ENCODE measurements at regions not wholly inside any gene's neighbourhood (a gene's known extent, or its start where the extent isn't known, plus 50 kb on each side); places are given as distances from the start of the nearest gene placed in this dataset.

GRCh38 chr18:60915160-60915559, 418.1 kb upstream of the CDH20 start:
- Histone ChIP-seq H4K91ac (ENCODE audit: insufficient read depth, low read depth, low read length) (no peak overlapping the region), H3K23ac (ENCODE audit: low read depth, low read length) (no peak overlapping the region), H4K20me1 (ENCODE audit: insufficient read depth, low read length) (no peaks in the 10 kb centered on the region), H2BK5ac (ENCODE audit: low read depth, low read length, poor library complexity, severe bottlenecking) (no peak overlapping the region), H2AK5ac (ENCODE audit: low read depth, low read length) (no peak overlapping the region), H3K56ac (ENCODE audit: extremely low read depth, insufficient read depth, low read length) (no peak overlapping the region), H3K4me1 (ENCODE audit: control insufficient read depth, insufficient read depth, low read length) (no peaks in the 10 kb centered on the region), H3K14ac (replicated peaks; ENCODE audit: low read depth, low read length) (no peak overlapping the region), H2AK9ac (replicated peaks; ENCODE audit: low read depth, low read length, poor library complexity) (no peak overlapping the region), H4K5ac (ENCODE audit: low read depth, low read length) (no peak overlapping the region), H3K4me3 (ENCODE audit: insufficient read depth, low read depth, low read length) (no peak overlapping the region), H4K8ac (ENCODE audit: low read depth in 2 of 2, low read length in 2 of 2) (no peak overlapping the region), H3K4ac (ENCODE audit: low read depth, low read length) (no peak overlapping the region), H2BK120ac (ENCODE audit: low read depth, low read length) (no peak overlapping the region), H3K4me2 (ENCODE audit: low read depth, low read length) (no peak overlapping the region), H3K79me1 (ENCODE audit: low read depth in 1 of 2, low read length in 2 of 2) (no peaks in the 10 kb centered on the region), H3K9me3 (ENCODE audit: control insufficient read depth, insufficient read depth, low read length) (no peaks in the 10 kb centered on the region; the same call in 1 of the 2 replicates), H3K27me3 (ENCODE audit: control insufficient read depth, insufficient read depth, low read length) (no peaks in the 10 kb centered on the region), H3K9me1 (ENCODE audit: insufficient read depth, low read length) (no peaks in the 10 kb centered on the region), H2BK15ac (ENCODE audit: low read depth, low read length) (no peak overlapping the region), H3K9ac (ENCODE audit: low read depth, low read length) (no peak overlapping the region), H2AFZ (replicated peaks; ENCODE audit: low read length, poor library complexity) (no peak overlapping the region), H3K36me3 (ENCODE audit: control insufficient read depth, insufficient read depth, low read length) (no peaks in the 10 kb centered on the region), H3K27ac (ENCODE audit: insufficient read depth, low read length) (no peak overlapping the region), H3K18ac (ENCODE audit: low read depth, low read length) (no peak overlapping the region), H2BK20ac (ENCODE audit: low read depth, low read length) (no peak overlapping the region)
- no peak for ATAC-seq (ENCODE audit: low read depth)
- TF ChIP-seq ELK1 (IDR thresholded peaks at IDR 0.05; ENCODE audit: borderline replicate concordance, low read depth, low read length) (no peak), MAFK (IDR thresholded peaks at IDR 0.05; ENCODE audit: low read depth, low read length) (no peak), MXI1 (IDR thresholded peaks at IDR 0.05; ENCODE audit: borderline replicate concordance, low read depth, low read length) (no peak), POLR2A (IDR thresholded peaks at IDR 0.05; ENCODE audit: low read depth, low read length) (no peak), USF2 (IDR thresholded peaks at IDR 0.05; ENCODE audit: low read depth, low read length) (no peak), CEBPB (IDR thresholded peaks at IDR 0.05; ENCODE audit: low read depth, low read length) (no peak), BHLHE40 (IDR thresholded peaks at IDR 0.05; ENCODE audit: low read depth, low read length) (no peak), NFE2L2 (IDR thresholded peaks at IDR 0.05; ENCODE audit: low read depth, low read length) (no peak), MAZ (IDR thresholded peaks at IDR 0.05; ENCODE audit: borderline replicate concordance, low read depth, low read length) (no peak), CHD1 (IDR thresholded peaks at IDR 0.05; ENCODE audit: low read depth, low read length) (no peak), CTCF (conservative IDR thresholded peaks at IDR 0.05; ENCODE audit: low read depth, low read length) (no peak), RCOR1 (IDR thresholded peaks at IDR 0.05; ENCODE audit: insufficient replicate concordance, low read length) (no peak), SMC3 (IDR thresholded peaks at IDR 0.05; ENCODE audit: low read depth, low read length) (no peak), RAD21 (IDR thresholded peaks at IDR 0.05; ENCODE audit: low read length) (no peak), RFX5 (IDR thresholded peaks at IDR 0.05; ENCODE audit: low read depth, low read length) (no peak), FOS (IDR thresholded peaks at IDR 0.05; ENCODE audit: low read depth, low read length) (no peak)
- no CpG with 5 or more reads among the region's 2 CpGs for WGBS, 2 experiments (ENCODE audit: extremely low coverage in 2 of 2, insufficient read length in 1 of 2)
- intact Hi-C loops (cut with micrococcal nuclease) (no loop called here), in situ Hi-C loops (cut with MboI; ENCODE audit: low sequenced_read_pairs) (no loop called here), dilution Hi-C loops (cut with HindIII; ENCODE audit: low sequenced_read_pairs, unreplicated experiment) (no loop called here)
- CTCF ChIA-PET = interaction anchor here (0.6 kb wide), 1 partner anchor 26 kb away, joined by 3 read pairs; no protein-coding TSS in a partner anchor
- BruUV-seq (replicated peaks) = no TSS peak
- no peak for DNase-seq
- POLR2A ChIA-PET (ENCODE audit: unreplicated experiment) = no interaction called here

Measured in IMR-90 (cell line).